B cell (primary cell): ENCODE measurements at regions not wholly inside any gene's neighbourhood (a gene's known extent, or its start where the extent isn't known, plus 50 kb on each side); places are given as distances from the start of the nearest gene placed in this dataset.

Experiments
- EZH2 ChIP-seq: IDR thresholded peaks from 2 replicates; pipeline ENCODE4 v1.6.1; 2012; ENCODE audit warnings: borderline replicate concordance, low read depth, mild to moderate bottlenecking, moderate library complexity, low read length; ENCODE audit not compliant: insufficient read depth, poor library complexity, severe bottlenecking
- TF ChIP-seq, protein P1 (sequence below): fragments of 200-600 bp; IDR thresholded peaks from one replicate; pipeline ENCODE4 v1.8.0; 2022; ENCODE audit warnings: antibody characterized with exemption, mild to moderate bottlenecking

DNA sequence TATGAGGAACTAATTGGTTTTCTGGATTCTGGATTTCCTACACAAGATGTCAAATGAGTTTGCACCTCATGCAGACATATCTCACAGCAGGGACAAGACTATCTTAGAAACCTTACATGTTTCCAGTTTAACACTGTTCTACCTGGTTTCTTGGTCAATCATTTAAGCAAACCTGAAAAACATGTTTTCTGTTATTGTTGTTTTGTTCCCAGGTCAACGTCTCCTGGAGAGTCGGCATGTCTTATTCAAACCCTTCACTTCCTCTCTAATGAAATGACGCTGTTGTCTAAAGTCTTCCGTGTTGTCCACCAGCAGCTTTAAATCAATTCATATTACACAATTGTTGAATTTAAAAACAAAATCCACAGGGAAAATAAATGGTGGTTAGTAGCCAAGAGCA, 150.9 kb downstream of the CNTN3 start:
- TF ChIP-seq, protein P1, sequence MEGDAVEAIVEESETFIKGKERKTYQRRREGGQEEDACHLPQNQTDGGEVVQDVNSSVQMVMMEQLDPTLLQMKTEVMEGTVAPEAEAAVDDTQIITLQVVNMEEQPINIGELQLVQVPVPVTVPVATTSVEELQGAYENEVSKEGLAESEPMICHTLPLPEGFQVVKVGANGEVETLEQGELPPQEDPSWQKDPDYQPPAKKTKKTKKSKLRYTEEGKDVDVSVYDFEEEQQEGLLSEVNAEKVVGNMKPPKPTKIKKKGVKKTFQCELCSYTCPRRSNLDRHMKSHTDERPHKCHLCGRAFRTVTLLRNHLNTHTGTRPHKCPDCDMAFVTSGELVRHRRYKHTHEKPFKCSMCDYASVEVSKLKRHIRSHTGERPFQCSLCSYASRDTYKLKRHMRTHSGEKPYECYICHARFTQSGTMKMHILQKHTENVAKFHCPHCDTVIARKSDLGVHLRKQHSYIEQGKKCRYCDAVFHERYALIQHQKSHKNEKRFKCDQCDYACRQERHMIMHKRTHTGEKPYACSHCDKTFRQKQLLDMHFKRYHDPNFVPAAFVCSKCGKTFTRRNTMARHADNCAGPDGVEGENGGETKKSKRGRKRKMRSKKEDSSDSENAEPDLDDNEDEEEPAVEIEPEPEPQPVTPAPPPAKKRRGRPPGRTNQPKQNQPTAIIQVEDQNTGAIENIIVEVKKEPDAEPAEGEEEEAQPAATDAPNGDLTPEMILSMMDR = no peak
- TF ChIP-seq EZH2 = no peak
